AG04449 (cell line): ENCODE measurements at regions not wholly inside any gene's neighbourhood (a gene's known extent, or its start where the extent isn't known, plus 50 kb on each side); places are given as distances from the start of the nearest gene placed in this dataset.

Source experiments
- CTCF ChIA-PET: fragments of 350-600 bp; formaldehyde crosslinking; extraction: SDS; loops from one replicate; lab custom pipeline; 2021; ENCODE audit warnings: antibody characterized with exemption; lab: Yijun Ruan, JAX
- POLR2A ChIA-PET: fragments of 400-600, 350-600 bp; formaldehyde crosslinking; extraction: SDS; loops from one replicate; lab custom pipeline; 2020; ENCODE audit warnings: antibody characterized with exemption, inconsistent platforms; lab: Yijun Ruan, JAX
- DNase-seq: peaks from one replicate; pipeline ENCODE4 v3.0.0-alpha.2; 2010; ENCODE audit warnings: low read depth, low spot score
- H3K4me3 ChIP-seq: 2 replicates; pipeline ENCODE4 v1.5.1; 2011; ENCODE audit warnings: low read depth, mild to moderate bottlenecking, control low read depth, low read length
- TF ChIP-seq, protein P1 (sequence below): IDR thresholded peaks from one replicate; pipeline ENCODE4 v1.5.1; 2011; ENCODE audit warnings: mild to moderate bottlenecking, moderate library complexity, low read length, control low read depth, inconsistent platforms; ENCODE audit not compliant: insufficient read depth; ENCODE audit errors: missing control alignments

- H3K4me3 ChIP-seq: no peak overlapping the region
- no peak for DNase-seq
- POLR2A ChIA-PET: interaction anchor here (1.7 kb wide), 1 partner anchor 20 kb away, joined by 6 read pairs; no protein-coding TSS in a partner anchor
- TF ChIP-seq, protein P1, sequence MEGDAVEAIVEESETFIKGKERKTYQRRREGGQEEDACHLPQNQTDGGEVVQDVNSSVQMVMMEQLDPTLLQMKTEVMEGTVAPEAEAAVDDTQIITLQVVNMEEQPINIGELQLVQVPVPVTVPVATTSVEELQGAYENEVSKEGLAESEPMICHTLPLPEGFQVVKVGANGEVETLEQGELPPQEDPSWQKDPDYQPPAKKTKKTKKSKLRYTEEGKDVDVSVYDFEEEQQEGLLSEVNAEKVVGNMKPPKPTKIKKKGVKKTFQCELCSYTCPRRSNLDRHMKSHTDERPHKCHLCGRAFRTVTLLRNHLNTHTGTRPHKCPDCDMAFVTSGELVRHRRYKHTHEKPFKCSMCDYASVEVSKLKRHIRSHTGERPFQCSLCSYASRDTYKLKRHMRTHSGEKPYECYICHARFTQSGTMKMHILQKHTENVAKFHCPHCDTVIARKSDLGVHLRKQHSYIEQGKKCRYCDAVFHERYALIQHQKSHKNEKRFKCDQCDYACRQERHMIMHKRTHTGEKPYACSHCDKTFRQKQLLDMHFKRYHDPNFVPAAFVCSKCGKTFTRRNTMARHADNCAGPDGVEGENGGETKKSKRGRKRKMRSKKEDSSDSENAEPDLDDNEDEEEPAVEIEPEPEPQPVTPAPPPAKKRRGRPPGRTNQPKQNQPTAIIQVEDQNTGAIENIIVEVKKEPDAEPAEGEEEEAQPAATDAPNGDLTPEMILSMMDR: no peak
- CTCF ChIA-PET: interaction anchor here (0.8 to 0.9 kb wide), 2 partner anchors 10 to 37 kb away, joined by 3 read pairs; no protein-coding TSS in a partner anchor
These were observed 154.1 kb upstream of the FUT8 start for GRCh38 chr14:65258391-65258790.

- TF ChIP-seq, protein P1: no peak
- POLR2A ChIA-PET: interaction anchor here (1.7 kb wide), 1 partner anchor 21 kb away, joined by 6 read pairs; no protein-coding TSS in a partner anchor
- no peak overlapping the region for H3K4me3 ChIP-seq
- CTCF ChIA-PET: interaction anchor here (0.9 kb wide), 1 partner anchor 38 kb away, joined by 3 read pairs; no protein-coding TSS in a partner anchor
- DNase-seq: no peak
These were observed 153.5 kb upstream of the FUT8 start for GRCh38 chr14:65259000-65259399.

DNA sequence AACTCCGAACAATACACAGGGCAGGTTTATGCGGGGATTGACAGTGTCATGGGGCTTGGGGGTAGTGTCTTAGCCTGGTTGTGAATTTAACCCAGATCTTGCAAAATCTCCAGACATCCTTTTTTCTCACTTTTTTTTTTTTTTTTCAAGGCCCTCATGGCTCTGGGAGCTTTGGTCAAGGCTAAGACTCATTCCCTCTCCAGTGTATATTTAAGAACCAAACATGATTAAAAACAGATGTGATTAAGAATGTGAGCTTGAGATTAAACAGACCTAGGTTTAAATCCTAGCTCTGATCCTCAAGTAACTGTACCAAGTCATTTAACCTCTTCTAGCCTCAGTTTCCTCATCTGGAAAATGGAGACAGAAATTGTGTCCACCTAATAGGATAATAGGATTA is 151.7 kb upstream of the FUT8 start:
- ChIA-PET CTCF (interaction anchor here (1.1 kb wide), 1 partner anchor 10 kb away, joined by 4 read pairs; no protein-coding TSS in a partner anchor), POLR2A (interaction anchor here (1.0 kb wide), 1 partner anchor 24 kb away, joined by 3 read pairs; no protein-coding TSS in a partner anchor)
- DNase-seq: peak; percentile 51
- no peak overlapping the region for H3K4me3 ChIP-seq
- TF ChIP-seq, protein P1: no peak

DNA sequence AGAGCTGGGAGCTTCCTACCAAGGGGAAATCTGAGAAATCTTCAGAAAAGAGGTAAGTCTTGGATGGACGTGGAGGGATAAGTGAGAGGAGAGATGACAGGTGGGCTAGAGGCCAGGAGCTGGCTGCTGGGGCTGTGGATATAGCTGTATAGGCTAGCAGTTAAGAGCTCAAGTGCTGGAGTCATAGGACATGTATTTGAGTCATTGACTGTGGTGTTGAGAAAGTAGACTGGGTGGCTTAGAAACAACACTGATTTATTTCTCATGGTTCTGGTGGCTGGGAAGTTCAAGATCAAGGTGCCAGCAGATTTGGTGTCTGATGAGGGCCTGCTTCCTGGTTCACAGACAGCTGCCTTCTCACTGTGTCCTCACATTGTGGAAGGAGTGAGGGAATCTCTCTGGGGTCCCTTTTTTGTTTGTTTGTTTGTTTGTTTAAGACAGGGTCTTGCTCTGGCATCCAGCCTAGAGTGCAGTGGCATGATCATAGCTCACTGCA is 151.1 kb upstream of the FUT8 start:
- POLR2A ChIA-PET: interaction anchor here (1.0 kb wide), 1 partner anchor 25 kb away, joined by 3 read pairs; no protein-coding TSS in a partner anchor
- no peak for DNase-seq
- H3K4me3 ChIP-seq: no peak overlapping the region
- CTCF ChIA-PET: interaction anchor here (1.1 to 1.5 kb wide), 2 partner anchors 11 to 40 kb away, joined by 4 read pairs; no protein-coding TSS in a partner anchor
- TF ChIP-seq, protein P1: no peak

DNA sequence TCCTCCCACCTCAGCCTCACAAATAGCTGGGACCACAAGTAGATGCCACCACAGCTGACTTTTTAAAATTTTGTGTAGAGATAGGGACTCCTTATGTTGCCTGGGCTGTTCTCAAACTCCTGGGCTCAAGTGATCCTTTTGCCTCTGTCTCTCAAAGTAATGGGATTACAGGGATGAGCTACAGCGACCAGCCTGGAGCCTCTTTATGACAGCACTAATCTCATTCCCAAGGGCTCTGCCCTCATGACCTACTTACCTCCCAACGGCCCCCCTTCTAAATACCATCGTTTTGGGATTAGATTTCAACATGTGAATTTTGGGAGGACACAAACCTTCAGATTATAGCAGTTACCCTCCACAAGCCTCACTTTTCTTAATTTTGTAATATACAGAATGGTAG is 150.6 kb upstream of the FUT8 start:
- ChIA-PET POLR2A (no interaction called here), CTCF (interaction anchor here (1.1 to 1.5 kb wide), 2 partner anchors 11 to 40 kb away, joined by 4 read pairs; no protein-coding TSS in a partner anchor)
- TF ChIP-seq, protein P1: no peak
- no peak overlapping the region for H3K4me3 ChIP-seq
- no peak for DNase-seq

GRCh38 chr14:65263177-65263788 is 149.2 kb upstream of the FUT8 start:
- DNase-seq: no peak
- ChIA-PET POLR2A (no interaction called here), CTCF (interaction anchor here (1.0 to 1.4 kb wide), 2 partner anchors 21 to 146 kb away, joined by 3 read pairs; no protein-coding TSS in a partner anchor)
- H3K4me3 ChIP-seq: no peak overlapping the region
- TF ChIP-seq, protein P1: no peak
